Activated T-helper 1 cell treated with anti-CD3 and anti-CD28 coated beads, Interleukin-12 subunit alpha, Interleukin-12 subunit beta, Interleukin-2, Interleukin-4 antibody, amounts not matched to agents 30 ng/mL and 10 ng/mL and 1 ng/mL, durations not matched to agents 14 hours and 24 hours and 36 hours (primary cell): ENCODE measurements at regions not wholly inside any gene's neighbourhood (a gene's known extent, or its start where the extent isn't known, plus 50 kb on each side); places are given as distances from the start of the nearest gene placed in this dataset.

Experiments
- DNase-seq: peaks from one replicate; pipeline ENCODE4 v3.0.0; 2021; ENCODE audit warnings: low spot score
- H3K27ac Mint-ChIP-seq: one replicate; pipeline ENCODE4 v1.8.0; 2021; ENCODE audit warnings: mild to moderate bottlenecking, mixed read lengths
- H3K27me3 Mint-ChIP-seq: one replicate; pipeline ENCODE4 v1.8.0; 2022; ENCODE audit warnings: mild to moderate bottlenecking, moderate library complexity, mixed read lengths; ENCODE audit not compliant: insufficient read depth
- H3K36me3 Mint-ChIP-seq: one replicate; pipeline ENCODE4 v1.8.0; 2021; ENCODE audit warnings: low read depth, mixed read lengths
- H3K4me1 Mint-ChIP-seq: one replicate; pipeline ENCODE4 v1.8.0; 2021; ENCODE audit warnings: low read depth, mixed read lengths
- H3K4me3 Mint-ChIP-seq: one replicate; pipeline ENCODE4 v1.8.0; 2021; ENCODE audit warnings: mild to moderate bottlenecking, moderate library complexity, mixed read lengths
- H3K9me3 Mint-ChIP-seq: one replicate; pipeline ENCODE4 v1.8.0; 2021; ENCODE audit warnings: mixed read lengths
- intact Hi-C: fragments of 100-400 bp; cut with micrococcal nuclease; formaldehyde crosslinking; loops from one replicate; pipeline ENCODE4 v1.15.1; 2024

GRCh38 chr12:89918172-89918846, 209.7 kb upstream of the ATP2B1 start:
- no peaks in the 10 kb centered on the region for H3K9me3 Mint-ChIP-seq
- intact Hi-C loops = no loop called here
- DNase-seq = no peak
- peaks cover 2% of the 10 kb centered on the region for H3K27me3 Mint-ChIP-seq
- H3K4me1 Mint-ChIP-seq = no peaks in the 10 kb centered on the region
- no peaks in the 10 kb centered on the region for H3K36me3 Mint-ChIP-seq
- no peak overlapping the region for H3K27ac Mint-ChIP-seq
- H3K4me3 Mint-ChIP-seq = no peak overlapping the region

GRCh38 chr12:89909753-89910152, 201.1 kb upstream of the ATP2B1 start:
- Mint-ChIP-seq H3K27me3 (no peaks in the 10 kb centered on the region), H3K27ac (no peak overlapping the region), H3K36me3 (no peaks in the 10 kb centered on the region), H3K4me1 (no peaks in the 10 kb centered on the region), H3K9me3 (peaks cover 9% of the 10 kb centered on the region), H3K4me3 (no peak overlapping the region)
- intact Hi-C loops = no loop called here
- DNase-seq = no peak

GRCh38 chr12:89907659-89908058, 199.0 kb upstream of the ATP2B1 start:
- DNase-seq = no peak
- Mint-ChIP-seq H3K9me3 (peaks cover 6% of the 10 kb centered on the region), H3K36me3 (no peaks in the 10 kb centered on the region), H3K27me3 (no peaks in the 10 kb centered on the region), H3K27ac (no peak overlapping the region), H3K4me3 (no peak overlapping the region), H3K4me1 (no peaks in the 10 kb centered on the region)
- intact Hi-C loops = no loop called here

GRCh38 chr12:89906824-89907223, 198.2 kb upstream of the ATP2B1 start:
- Mint-ChIP-seq H3K27ac (no peak overlapping the region), H3K36me3 (no peaks in the 10 kb centered on the region), H3K27me3 (no peaks in the 10 kb centered on the region), H3K4me1 (no peaks in the 10 kb centered on the region), H3K4me3 (no peak overlapping the region), H3K9me3 (peaks cover 3% of the 10 kb centered on the region)
- no peak for DNase-seq
- intact Hi-C loops = no loop called here

- Mint-ChIP-seq H3K9me3 (peaks cover 1% of the 10 kb centered on the region), H3K4me3 (no peak overlapping the region), H3K4me1 (no peaks in the 10 kb centered on the region), H3K27me3 (no peaks in the 10 kb centered on the region), H3K36me3 (no peaks in the 10 kb centered on the region), H3K27ac (no peak overlapping the region)
- intact Hi-C loops = no loop called here
- DNase-seq = no peak
Observed at GRCh38 chr12:89906178-89906577, 197.5 kb upstream of the ATP2B1 start.

- intact Hi-C loops = no loop called here
- no peak for DNase-seq
- Mint-ChIP-seq H3K4me1 (no peaks in the 10 kb centered on the region), H3K27me3 (no peaks in the 10 kb centered on the region), H3K9me3 (peaks cover 7% of the 10 kb centered on the region), H3K27ac (no peak overlapping the region), H3K36me3 (no peaks in the 10 kb centered on the region), H3K4me3 (no peak overlapping the region)
Observed at GRCh38 chr12:89901906-89902642, 193.4 kb upstream of the ATP2B1 start.

DNA sequence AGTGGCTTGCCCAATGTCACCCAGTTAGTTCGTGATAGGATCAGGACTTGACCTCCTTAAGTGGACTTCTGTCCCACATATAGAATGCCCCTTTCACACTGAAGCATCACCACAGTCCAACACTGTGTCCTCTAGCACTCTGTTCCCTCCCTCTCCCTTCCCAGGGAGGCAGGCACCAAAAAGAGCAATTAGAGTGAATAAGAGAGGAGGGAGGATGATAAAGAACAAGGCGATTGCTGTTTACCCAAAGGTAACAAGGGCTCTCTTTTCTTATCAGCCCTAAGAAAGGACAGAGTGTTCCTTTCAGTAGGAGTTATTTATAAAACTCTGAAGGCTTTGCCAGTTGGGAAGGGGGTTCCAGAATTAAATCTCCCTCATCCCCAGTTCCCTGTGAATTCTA, 192.7 kb upstream of the ATP2B1 start:
- intact Hi-C loops = no loop called here
- no peaks in the 10 kb centered on the region for H3K27me3 Mint-ChIP-seq

GRCh38 chr12:89899651-89900050, 191.0 kb upstream of the ATP2B1 start:
- Mint-ChIP-seq H3K4me1 (no peaks in the 10 kb centered on the region), H3K27ac (no peak overlapping the region), H3K9me3 (peaks cover 7% of the 10 kb centered on the region), H3K36me3 (no peaks in the 10 kb centered on the region), H3K27me3 (no peaks in the 10 kb centered on the region), H3K4me3 (no peak overlapping the region)
- DNase-seq = no peak
- intact Hi-C loops = no loop called here

More for the DNA sequence above, 192.7 kb upstream of the ATP2B1 start:
- Mint-ChIP-seq H3K9me3 (peaks cover 7% of the 10 kb centered on the region), H3K36me3 (no peaks in the 10 kb centered on the region), H3K27ac (no peak overlapping the region), H3K4me3 (no peak overlapping the region), H3K4me1 (no peaks in the 10 kb centered on the region)
- no peak for DNase-seq

- H3K27me3 Mint-ChIP-seq = no peaks in the 10 kb centered on the region
- peaks cover 4% of the 10 kb centered on the region for H3K9me3 Mint-ChIP-seq
- no peaks in the 10 kb centered on the region for H3K4me1 Mint-ChIP-seq
- no peak overlapping the region for H3K27ac Mint-ChIP-seq
- no peak overlapping the region for H3K4me3 Mint-ChIP-seq
- H3K36me3 Mint-ChIP-seq = no peaks in the 10 kb centered on the region
- intact Hi-C loops = no loop called here
- DNase-seq = no peak
Observed at GRCh38 chr12:89895591-89895990, 187.0 kb upstream of the ATP2B1 start.

DNA sequence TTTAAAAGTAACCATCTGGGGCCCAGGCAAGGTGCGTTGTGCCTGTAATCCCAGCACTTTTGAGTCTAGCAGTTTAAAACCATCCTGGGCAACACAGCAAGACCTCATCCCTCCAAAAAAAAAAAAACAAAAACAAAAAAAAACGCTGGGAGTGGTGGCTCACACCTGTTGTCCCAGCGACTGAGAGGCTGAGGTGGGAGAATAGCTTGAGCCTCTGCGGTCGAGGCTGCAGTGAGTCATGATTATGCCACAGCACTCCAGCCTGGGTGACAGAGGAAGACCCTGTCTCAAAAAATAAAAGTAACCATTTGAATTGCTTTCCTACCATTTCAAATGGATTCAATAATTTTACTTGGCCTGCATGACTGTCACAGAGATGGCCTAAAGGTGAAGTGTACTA, 186.5 kb upstream of the ATP2B1 start:
- H3K27ac Mint-ChIP-seq = no peak overlapping the region
- H3K4me1 Mint-ChIP-seq = no peaks in the 10 kb centered on the region
- H3K9me3 Mint-ChIP-seq = peaks cover 9% of the 10 kb centered on the region
- no peak overlapping the region for H3K4me3 Mint-ChIP-seq
- no peaks in the 10 kb centered on the region for H3K27me3 Mint-ChIP-seq
- H3K36me3 Mint-ChIP-seq = no peaks in the 10 kb centered on the region
- intact Hi-C loops = no loop called here
- DNase-seq = no peak

DNA sequence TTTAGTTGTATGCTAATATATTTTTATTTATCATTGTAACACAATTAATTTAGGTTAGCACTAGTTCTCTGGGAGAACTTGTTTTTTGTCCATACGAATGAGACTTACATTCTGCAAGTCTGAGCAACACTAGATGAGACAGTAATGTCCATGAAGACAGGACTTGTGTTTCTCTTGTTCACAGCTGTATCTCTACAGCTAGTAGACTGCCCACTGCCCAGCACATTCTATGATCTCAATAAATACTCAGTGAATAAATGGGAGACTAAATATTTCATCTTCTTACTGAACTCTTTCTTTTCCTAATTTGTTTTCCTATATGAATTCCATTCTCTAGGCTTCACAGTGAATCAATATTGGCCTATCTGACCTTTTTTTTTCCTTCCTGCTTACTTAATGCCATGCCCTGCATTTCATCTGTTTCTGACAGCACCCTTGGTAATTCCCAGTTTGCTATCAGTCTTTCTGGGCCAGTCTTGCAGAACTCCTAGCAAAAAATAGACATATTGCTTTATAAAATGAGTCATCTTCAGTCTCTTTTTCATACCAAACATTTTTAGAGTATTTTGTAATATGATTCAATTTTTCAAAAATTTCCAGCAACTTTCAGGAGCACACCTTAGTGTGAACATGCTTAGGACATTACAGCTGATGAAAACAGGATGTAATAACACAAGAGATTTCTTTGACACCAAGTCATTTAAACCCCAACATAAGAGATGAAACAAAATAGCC, 185.5 kb upstream of the ATP2B1 start:
- H3K4me1 Mint-ChIP-seq = no peaks in the 10 kb centered on the region
- H3K27me3 Mint-ChIP-seq = no peaks in the 10 kb centered on the region
- no peak overlapping the region for H3K27ac Mint-ChIP-seq
- no peak overlapping the region for H3K4me3 Mint-ChIP-seq
- peaks cover 9% of the 10 kb centered on the region for H3K9me3 Mint-ChIP-seq
- intact Hi-C loops = no loop called here
- H3K36me3 Mint-ChIP-seq = no peaks in the 10 kb centered on the region
- no peak for DNase-seq

- intact Hi-C loops = no loop called here
- no peaks in the 10 kb centered on the region for H3K4me1 Mint-ChIP-seq
- H3K9me3 Mint-ChIP-seq = peaks cover 9% of the 10 kb centered on the region
- H3K27me3 Mint-ChIP-seq = no peaks in the 10 kb centered on the region
- H3K27ac Mint-ChIP-seq = no peak overlapping the region
- DNase-seq = no peak
- H3K36me3 Mint-ChIP-seq = no peaks in the 10 kb centered on the region
- no peak overlapping the region for H3K4me3 Mint-ChIP-seq
Observed at GRCh38 chr12:89892436-89892835, 183.8 kb upstream of the ATP2B1 start.

DNA sequence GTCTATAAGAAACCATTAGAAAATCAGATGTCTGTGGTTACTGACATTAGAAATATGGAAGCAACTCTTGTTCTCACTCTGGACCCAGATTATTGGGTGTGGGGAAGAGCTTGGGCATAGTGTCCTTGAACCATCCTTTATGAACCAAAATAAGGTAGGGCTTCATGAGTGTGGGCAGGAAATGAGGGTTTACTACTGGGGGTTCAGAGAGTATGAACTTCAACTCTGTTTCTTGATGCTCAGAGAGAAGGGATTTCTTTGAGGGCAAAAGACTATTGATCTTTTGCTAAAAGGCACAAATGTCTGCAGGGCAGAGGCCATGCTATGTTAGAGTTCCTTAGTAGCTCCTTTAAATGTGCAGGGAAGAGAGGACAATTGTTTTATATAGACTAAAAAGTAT, 183.3 kb upstream of the ATP2B1 start:
- H3K4me1 Mint-ChIP-seq = no peaks in the 10 kb centered on the region
- H3K27ac Mint-ChIP-seq = no peak overlapping the region
- DNase-seq = no peak
- H3K4me3 Mint-ChIP-seq = no peak overlapping the region
- H3K9me3 Mint-ChIP-seq = peaks cover 9% of the 10 kb centered on the region
- peaks cover 3% of the 10 kb centered on the region for H3K27me3 Mint-ChIP-seq
- intact Hi-C loops = no loop called here
- H3K36me3 Mint-ChIP-seq = no peaks in the 10 kb centered on the region
